SU-DHL-6 (cell line): ENCODE measurements at regions not wholly inside any gene's neighbourhood (a gene's known extent, or its start where the extent isn't known, plus 50 kb on each side); places are given as distances from the start of the nearest gene placed in this dataset.

ENCODE experiments used
- CTCF ChIP-seq: fragments of 200-600 bp; sonication (generic); IDR thresholded peaks from one replicate; pipeline ENCODE4 v1.5.1; 2017; ENCODE audit warnings: antibody characterized with exemption, mild to moderate bottlenecking, low read length, moderate library complexity; ENCODE audit not compliant: insufficient read depth, poor library complexity, severe bottlenecking
- EZH2phosphoT487 ChIP-seq: fragments of 200-600 bp; sonication (generic), shearing (Covaris generic); conservative IDR thresholded peaks from 2 replicates; pipeline ENCODE4 v1.6.1; 2018; ENCODE audit warnings: mild to moderate bottlenecking, antibody characterized with exemption, low read length, moderate library complexity, mixed read lengths

GRCh38 chr2:234678711-234679110, 181.8 kb upstream of the ARL4C start:
- TF ChIP-seq CTCF, result no peak
- TF ChIP-seq EZH2phosphoT487, result no peak
